ENCODE measurements at regions not wholly inside any gene's neighbourhood (a gene's known extent, or its start where the extent isn't known, plus 50 kb on each side); places are given as distances from the start of the nearest gene placed in this dataset.

GRCh38 chr6:56841381-56841749, 113.5 kb upstream of the BEND6 start:
- TF ChIP-seq CTCF (IDR thresholded peaks at IDR 0.05; ENCODE audit: insufficient read depth, low read length, poor library complexity, severe bottlenecking) (no peak), EZH2phosphoT487 (conservative IDR thresholded peaks at IDR 0.05; ENCODE audit: low read length) (no peak)
